ENCODE measurements at regions not wholly inside any gene's neighbourhood (a gene's known extent, or its start where the extent isn't known, plus 50 kb on each side); places are given as distances from the start of the nearest gene placed in this dataset.

DNA sequence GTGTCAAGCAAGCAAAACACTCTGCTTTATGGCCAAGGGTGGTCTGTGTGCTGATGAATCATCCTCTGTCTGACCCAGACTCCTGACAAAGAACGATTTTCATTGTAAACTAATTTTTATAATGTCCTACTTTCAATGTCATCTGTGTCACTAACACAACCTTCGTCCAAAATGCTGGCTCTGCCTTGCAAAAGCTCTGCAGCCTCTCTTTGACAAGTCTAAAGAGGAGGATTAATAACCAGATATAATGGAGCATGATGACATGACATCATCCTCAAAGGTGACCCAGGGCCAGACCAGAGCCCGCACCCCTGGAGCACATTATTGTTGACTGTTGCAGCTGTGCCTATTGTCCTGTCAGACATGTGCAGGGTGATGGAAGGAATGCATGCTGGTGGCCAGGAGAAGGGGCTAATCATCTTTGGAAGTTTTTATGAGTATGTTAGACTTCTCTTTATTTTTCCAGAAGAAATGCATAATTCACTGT, 589.4 kb downstream of the NR2F1-AS1 start:
- Histone ChIP-seq H3K27ac (ENCODE audit: low read length) (peak overlapping the region; percentile 64; the same call in 1 of the 2 replicates), H3K4me3 (ENCODE audit: low read depth in 2 of 2, low read length in 2 of 2) (no peak overlapping the region), H3K27me3 (ENCODE audit: control insufficient read depth, insufficient read depth, low read length) (no peaks in the 10 kb centered on the region), H3K9me3 (ENCODE audit: control insufficient read depth, insufficient read depth, low read depth, low read length) (peaks cover 29% of the 10 kb centered on the region; the same call in 1 of the 2 replicates), H3K4me1 (ENCODE audit: control insufficient read depth, insufficient read depth, low read length) (no peaks in the 10 kb centered on the region), H3K36me3 (ENCODE audit: control insufficient read depth, insufficient read depth, low read length) (no peaks in the 10 kb centered on the region)
- ATAC-seq, result peak; percentile 26; the same call in 1 of the 2 replicates
- no peak for DNase-seq (ENCODE audit: low read depth, low spot score)
- ChIA-PET POLR2A (interaction anchor here (0.6 kb wide), 1 partner anchor 285 kb away, joined by 3 read pairs; no protein-coding TSS in a partner anchor), CTCF (no interaction called here)
- no peak for TF ChIP-seq TCF7L2 (IDR thresholded peaks at IDR 0.05; ENCODE audit: low read depth, low read length)
- TF ChIP-seq, protein P1, sequence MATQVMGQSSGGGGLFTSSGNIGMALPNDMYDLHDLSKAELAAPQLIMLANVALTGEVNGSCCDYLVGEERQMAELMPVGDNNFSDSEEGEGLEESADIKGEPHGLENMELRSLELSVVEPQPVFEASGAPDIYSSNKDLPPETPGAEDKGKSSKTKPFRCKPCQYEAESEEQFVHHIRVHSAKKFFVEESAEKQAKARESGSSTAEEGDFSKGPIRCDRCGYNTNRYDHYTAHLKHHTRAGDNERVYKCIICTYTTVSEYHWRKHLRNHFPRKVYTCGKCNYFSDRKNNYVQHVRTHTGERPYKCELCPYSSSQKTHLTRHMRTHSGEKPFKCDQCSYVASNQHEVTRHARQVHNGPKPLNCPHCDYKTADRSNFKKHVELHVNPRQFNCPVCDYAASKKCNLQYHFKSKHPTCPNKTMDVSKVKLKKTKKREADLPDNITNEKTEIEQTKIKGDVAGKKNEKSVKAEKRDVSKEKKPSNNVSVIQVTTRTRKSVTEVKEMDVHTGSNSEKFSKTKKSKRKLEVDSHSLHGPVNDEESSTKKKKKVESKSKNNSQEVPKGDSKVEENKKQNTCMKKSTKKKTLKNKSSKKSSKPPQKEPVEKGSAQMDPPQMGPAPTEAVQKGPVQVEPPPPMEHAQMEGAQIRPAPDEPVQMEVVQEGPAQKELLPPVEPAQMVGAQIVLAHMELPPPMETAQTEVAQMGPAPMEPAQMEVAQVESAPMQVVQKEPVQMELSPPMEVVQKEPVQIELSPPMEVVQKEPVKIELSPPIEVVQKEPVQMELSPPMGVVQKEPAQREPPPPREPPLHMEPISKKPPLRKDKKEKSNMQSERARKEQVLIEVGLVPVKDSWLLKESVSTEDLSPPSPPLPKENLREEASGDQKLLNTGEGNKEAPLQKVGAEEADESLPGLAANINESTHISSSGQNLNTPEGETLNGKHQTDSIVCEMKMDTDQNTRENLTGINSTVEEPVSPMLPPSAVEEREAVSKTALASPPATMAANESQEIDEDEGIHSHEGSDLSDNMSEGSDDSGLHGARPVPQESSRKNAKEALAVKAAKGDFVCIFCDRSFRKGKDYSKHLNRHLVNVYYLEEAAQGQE (IDR thresholded peaks at IDR 0.05; ENCODE audit: insufficient read depth in 1 of 2, low read depth in 2 of 2, low read length in 1 of 2), result no peak
- no peak for TF ChIP-seq POLR2AphosphoS5 (IDR thresholded peaks at IDR 0.05; ENCODE audit: low read depth, low read length)
- TF ChIP-seq SIN3A (IDR thresholded peaks at IDR 0.05; ENCODE audit: borderline replicate concordance, insufficient read depth, low read depth, low read length), result no peak
- no peak for TF ChIP-seq CTCF (IDR thresholded peaks at IDR 0.05)
- in situ Hi-C loops (cut with HindIII; ENCODE audit: low pct_unique_long_range_greater_than_20kb, low sequenced_read_pairs), result no loop called here
- intact Hi-C loops (cut with micrococcal nuclease; ENCODE audit: unreplicated experiment), result no loop called here
- no TSS peak for BruUV-seq (replicated peaks)

- BruUV-seq (replicated peaks), result no TSS peak
- H3K27ac ChIP-seq (ENCODE audit: low read length), result peak overlapping the region; percentile 68; the same call in 1 of the 2 replicates
- in situ Hi-C loops (cut with HindIII; ENCODE audit: low pct_unique_long_range_greater_than_20kb, low sequenced_read_pairs) (no loop called here), intact Hi-C loops (cut with micrococcal nuclease; ENCODE audit: unreplicated experiment) (no loop called here)
- H3K4me3 ChIP-seq (ENCODE audit: low read depth in 2 of 2, low read length in 2 of 2), result no peak overlapping the region
- H3K9me3 ChIP-seq (ENCODE audit: control insufficient read depth, insufficient read depth, low read depth, low read length), result peaks cover 24% of the 10 kb centered on the region; the same call in 1 of the 2 replicates
- H3K27me3 ChIP-seq (ENCODE audit: control insufficient read depth, insufficient read depth, low read length), result no peaks in the 10 kb centered on the region
- no peak for ATAC-seq
- ChIA-PET CTCF (no interaction called here), POLR2A (no interaction called here)
- no peaks in the 10 kb centered on the region for H3K4me1 ChIP-seq (ENCODE audit: control insufficient read depth, insufficient read depth, low read length)
- no peak for TF ChIP-seq TCF7L2 (IDR thresholded peaks at IDR 0.05; ENCODE audit: low read depth, low read length)
- TF ChIP-seq SIN3A (IDR thresholded peaks at IDR 0.05; ENCODE audit: borderline replicate concordance, insufficient read depth, low read depth, low read length), result no peak
- TF ChIP-seq, protein P1 (IDR thresholded peaks at IDR 0.05; ENCODE audit: insufficient read depth in 1 of 2, low read depth in 2 of 2, low read length in 1 of 2), result no peak
- no peak for TF ChIP-seq CTCF (IDR thresholded peaks at IDR 0.05)
- no peak for TF ChIP-seq POLR2AphosphoS5 (IDR thresholded peaks at IDR 0.05; ENCODE audit: low read depth, low read length)
- no peaks in the 10 kb centered on the region for H3K36me3 ChIP-seq (ENCODE audit: control insufficient read depth, insufficient read depth, low read length)
- DNase-seq (ENCODE audit: low read depth, low spot score), result no peak
Measured at GRCh38 chr5:92990771-92991170, 590.2 kb downstream of the NR2F1-AS1 start.
